ENCODE measurements at regions not wholly inside any gene's neighbourhood (a gene's known extent, or its start where the extent isn't known, plus 50 kb on each side); places are given as distances from the start of the nearest gene placed in this dataset.

GRCh38 chr5:33271606-33272005 lies 169.2 kb upstream of the TARS1 start:
- H3K4me1 ChIP-seq (ENCODE audit: insufficient read depth): no peaks in the 10 kb centered on the region
- TF ChIP-seq JUNB (IDR thresholded peaks at IDR 0.05; ENCODE audit: unreplicated experiment): no peak
- no peak for TF ChIP-seq EZH2phosphoT487 (IDR thresholded peaks at IDR 0.05; ENCODE audit: unreplicated experiment)
- no peak for TF ChIP-seq NANOG (IDR thresholded peaks at IDR 0.05; ENCODE audit: borderline replicate concordance)
- TF ChIP-seq REST (IDR thresholded peaks at IDR 0.05; ENCODE audit: unreplicated experiment): no peak
- no peak for TF ChIP-seq ZNF462 (CRISPR knock-in tag; IDR thresholded peaks at IDR 0.05)
- TF ChIP-seq STAT1 (IDR thresholded peaks at IDR 0.05; ENCODE audit: unreplicated experiment): no peak
- TF ChIP-seq ZNF114 (CRISPR knock-in tag; IDR thresholded peaks at IDR 0.05): no peak
- no peak for TF ChIP-seq POLR2AphosphoS5 (IDR thresholded peaks at IDR 0.05; ENCODE audit: low read depth)
- TF ChIP-seq EZH2 (IDR thresholded peaks at IDR 0.05; ENCODE audit: low read depth, unreplicated experiment): no peak
- no peak for TF ChIP-seq CREB1 (CRISPR knock-in tag; IDR thresholded peaks at IDR 0.05; ENCODE audit: low read depth)
- TF ChIP-seq ZNF331 (CRISPR knock-in tag; IDR thresholded peaks at IDR 0.05; ENCODE audit: low read depth): no peak
- no peak overlapping the region for H3K4me2 ChIP-seq
- Mint-ChIP-seq H3K9me3 (no peaks in the 10 kb centered on the region), H3K4me1 (no peaks in the 10 kb centered on the region), H3K27ac (no peak overlapping the region), H3K4me3 (no peak overlapping the region), H3K36me3 (ENCODE audit: low read depth) (no peaks in the 10 kb centered on the region), H3K27me3 (ENCODE audit: insufficient read depth, low read depth, poor library complexity) (no peaks in the 10 kb centered on the region)
- H3F3A ChIP-seq (replicated peaks; ENCODE audit: low read depth): no peaks in the 10 kb centered on the region
- no peak overlapping the region for H2AFZ ChIP-seq
- no peak overlapping the region for H3K4me3 ChIP-seq
- no peak for DNase-seq (ENCODE audit: low spot score)
- H3K79me2 ChIP-seq (replicated peaks; ENCODE audit: insufficient read depth): no peaks in the 10 kb centered on the region
- H3K36me3 ChIP-seq (ENCODE audit: insufficient read depth): no peaks in the 10 kb centered on the region
- no peaks in the 10 kb centered on the region for H4K20me1 ChIP-seq (replicated peaks; ENCODE audit: insufficient read depth)
- ATAC-seq: no peak
- H3K27ac ChIP-seq (ENCODE audit: low read depth): no peak overlapping the region
- no peaks in the 10 kb centered on the region for H3K9me2 ChIP-seq (ENCODE audit: insufficient read depth)
- no peaks in the 10 kb centered on the region for H3K27me3 ChIP-seq (ENCODE audit: insufficient read depth)

All from GM23338 (cell line).